ENCODE measurements at regions not wholly inside any gene's neighbourhood (a gene's known extent, or its start where the extent isn't known, plus 50 kb on each side); places are given as distances from the start of the nearest gene placed in this dataset.
A peak's percentile ranks its signal among the peaks of the same experiment; 100 is the strongest.
"Not testable (repeated sequence)": the region's sequence is repeated elsewhere in the genome, so short reads cannot be mapped to it uniquely, and the experiment has no call there.

GRCh38 chr15:22254409-22255045, 174.2 kb downstream of the OR4M2 start:
- ATAC-seq (ENCODE audit: poor library complexity); DNase-seq; intact Hi-C loops (cut with DNase I): not testable (repeated sequence)

DNA sequence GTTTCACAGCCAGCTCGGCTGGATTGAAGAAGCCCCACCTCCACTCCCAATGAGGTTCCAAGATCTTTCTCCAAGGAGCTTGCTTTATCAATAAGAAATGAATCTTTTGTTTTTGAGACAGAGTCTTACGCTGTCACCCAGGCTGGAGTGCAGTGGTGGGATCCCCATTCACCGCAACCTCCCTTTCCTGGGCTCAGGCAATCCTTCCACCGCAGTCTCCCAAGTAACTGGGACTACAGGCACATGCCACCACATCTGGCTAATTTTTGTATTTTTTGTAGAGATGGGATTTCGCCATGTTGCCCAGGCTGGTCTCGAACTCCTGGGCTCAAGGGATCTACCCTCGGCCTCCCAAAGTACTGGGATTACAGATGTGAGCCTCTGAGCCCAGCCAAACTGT, 175.3 kb downstream of the OR4M2 start:
- ATAC-seq (ENCODE audit: poor library complexity); intact Hi-C loops (cut with DNase I); DNase-seq: not testable (repeated sequence)

DNA sequence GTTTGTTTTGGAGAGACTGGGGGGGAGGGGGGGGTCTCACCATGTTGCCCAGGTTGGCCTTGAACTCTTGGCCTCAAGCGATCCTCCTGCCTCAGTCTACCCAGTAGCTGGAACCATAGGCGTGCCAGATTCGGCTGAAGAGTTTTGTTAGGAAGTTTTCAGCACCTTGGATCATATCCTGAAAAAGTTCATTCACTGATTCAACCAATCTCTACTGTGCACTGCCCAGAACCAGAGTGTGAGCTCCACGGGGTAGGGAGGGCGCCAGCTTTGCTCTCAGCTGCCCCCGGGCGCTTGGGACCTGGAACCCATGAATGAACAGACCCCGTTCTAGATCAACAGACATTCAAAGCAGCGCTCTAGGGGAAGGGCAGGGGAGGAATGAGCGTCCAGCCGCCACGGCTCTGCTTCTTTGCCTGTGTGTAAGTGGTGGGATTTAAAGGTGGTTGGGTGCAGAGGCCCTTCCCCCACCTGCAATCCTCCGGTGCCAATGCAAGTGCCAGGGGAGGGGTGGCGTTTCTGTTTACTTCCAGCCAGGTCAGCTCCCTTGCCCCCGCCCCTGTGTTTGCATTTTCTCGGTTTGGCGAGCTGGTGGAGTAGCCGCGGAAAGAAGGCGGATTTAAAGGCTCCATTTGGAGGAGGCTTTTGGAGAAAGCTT, 176.2 kb downstream of the OR4M2 start:
- intact Hi-C loops (cut with DNase I); ATAC-seq (ENCODE audit: poor library complexity); DNase-seq: not testable (repeated sequence)

- DNase-seq (no peak), ATAC-seq (ENCODE audit: poor library complexity) (no peak)
- intact Hi-C loops (cut with DNase I) = no loop called here
These were observed 177.0 kb downstream of the OR4M2 start for GRCh38 chr15:22257047-22258008.

GRCh38 chr15:22258009-22258397, 177.7 kb downstream of the OR4M2 start:
- DNase-seq (no peak), ATAC-seq (ENCODE audit: poor library complexity) (no peak)
- intact Hi-C loops (cut with DNase I) = no loop called here

GRCh38 chr15:22258398-22259150, 178.2 kb downstream of the OR4M2 start:
- DNase-seq = no peak
- intact Hi-C loops (cut with DNase I) = no loop called here
- ATAC-seq (ENCODE audit: poor library complexity) = no peak

DNA sequence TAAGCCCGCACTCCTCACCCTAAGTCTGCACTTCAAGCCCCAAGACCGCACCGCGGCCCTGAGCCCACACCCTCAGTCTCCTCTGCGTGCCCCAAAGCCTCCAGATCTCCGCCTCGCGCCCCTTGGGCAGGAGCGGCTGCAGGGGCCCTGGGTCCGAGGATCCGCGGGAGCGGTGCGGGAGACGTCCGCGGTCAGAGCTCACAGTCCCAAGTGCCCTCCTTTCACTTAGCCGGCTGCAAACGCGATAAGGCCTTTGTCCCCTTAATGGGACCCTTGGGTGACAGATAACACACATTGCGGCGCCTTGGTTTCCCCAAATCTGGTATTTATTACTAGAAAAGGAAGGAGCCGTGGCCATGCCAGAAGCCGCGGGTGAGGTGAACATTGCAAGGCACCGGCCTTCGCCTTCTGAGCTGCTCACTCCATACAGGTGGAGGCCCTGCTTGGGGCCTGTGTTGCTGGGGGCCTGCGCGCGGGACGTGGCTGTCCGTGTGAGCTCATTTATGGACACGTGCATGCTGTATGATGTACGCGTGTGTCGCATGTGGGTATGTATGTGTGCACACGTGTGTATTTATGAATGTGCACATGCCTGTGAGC, 178.9 kb downstream of the OR4M2 start:
- DNase-seq; intact Hi-C loops (cut with DNase I); ATAC-seq (ENCODE audit: poor library complexity): not testable (repeated sequence)

- ATAC-seq (ENCODE audit: poor library complexity) (no peak), DNase-seq (no peak)
- intact Hi-C loops (cut with DNase I) = no loop called here
These were observed 179.6 kb downstream of the OR4M2 start for GRCh38 chr15:22259881-22260421.

GRCh38 chr15:22262613-22263020, 182.3 kb downstream of the OR4M2 start:
- ATAC-seq (ENCODE audit: poor library complexity) = peak; percentile 19
- peak; percentile 67 for DNase-seq
- intact Hi-C loops (cut with DNase I) = no loop called here

GRCh38 chr15:22263738-22264137, 183.4 kb downstream of the OR4M2 start:
- ATAC-seq (ENCODE audit: poor library complexity) (peak; percentile 77), DNase-seq (no peak)
- intact Hi-C loops (cut with DNase I) = no loop called here

DNA sequence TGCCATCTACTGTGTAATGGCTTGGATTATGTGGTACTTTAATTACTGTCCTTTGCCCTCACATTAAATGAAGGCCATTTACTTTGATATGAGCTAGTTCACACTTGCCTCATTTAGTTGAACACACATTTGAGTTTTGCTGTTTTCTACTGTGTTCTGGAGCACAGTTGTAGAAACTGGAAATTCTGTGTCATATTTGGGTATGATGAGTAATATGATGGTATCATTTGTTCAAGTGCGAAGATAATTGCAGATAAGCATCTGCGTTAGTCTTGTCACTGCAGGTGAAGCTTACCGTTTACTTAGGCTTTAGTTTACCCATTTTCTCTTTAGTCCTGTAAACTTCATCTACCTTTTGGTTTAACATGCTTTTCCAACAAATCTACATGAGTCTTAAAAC, 183.9 kb downstream of the OR4M2 start:
- DNase-seq; ATAC-seq (ENCODE audit: poor library complexity); intact Hi-C loops (cut with DNase I): not testable (repeated sequence)

DNA sequence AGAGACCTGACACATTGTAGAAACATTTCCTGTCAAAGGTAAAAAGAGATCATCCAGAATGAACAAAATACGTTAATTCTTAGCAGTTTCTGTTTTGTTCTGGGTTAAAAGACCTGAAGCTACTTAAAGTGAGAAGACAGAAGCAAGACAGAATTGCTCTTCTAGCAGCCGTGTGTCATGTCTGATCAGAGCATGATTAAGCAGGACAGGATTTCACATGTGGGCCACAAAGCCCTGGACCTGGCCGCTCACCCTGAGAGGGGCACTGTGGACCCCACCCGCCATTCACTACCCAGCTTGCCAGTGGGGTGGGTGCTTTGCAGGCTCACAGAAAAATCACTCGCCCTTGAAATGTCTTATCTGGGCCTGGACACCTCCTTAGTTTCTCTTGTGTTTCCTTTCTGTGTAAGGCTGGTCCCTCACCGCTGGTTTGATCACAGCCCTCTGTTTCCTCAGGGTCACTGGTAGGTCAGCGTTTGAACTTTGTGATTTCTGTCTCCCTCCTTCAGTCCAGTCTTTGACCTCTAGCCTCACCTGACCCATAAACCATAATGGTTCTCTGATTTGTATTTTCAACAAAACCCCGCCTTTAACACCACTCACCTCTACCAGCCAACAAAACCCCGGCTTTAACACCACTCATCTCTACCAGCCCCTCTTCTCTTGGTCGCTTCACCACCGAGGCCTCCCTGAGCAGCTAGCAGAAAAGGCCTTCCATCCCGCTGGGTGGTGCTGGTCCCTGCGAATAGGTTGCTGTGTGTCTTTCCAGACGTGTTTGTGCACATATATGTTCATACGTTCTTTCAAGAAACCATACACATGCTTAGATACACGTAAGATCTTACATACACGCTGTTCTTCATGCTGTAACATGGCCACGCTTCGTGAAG, 185.0 kb downstream of the OR4M2 start:
- DNase-seq (no peak), ATAC-seq (ENCODE audit: poor library complexity) (no peak)
- intact Hi-C loops (cut with DNase I) = no loop called here

GRCh38 chr15:22265970-22266369, 185.6 kb downstream of the OR4M2 start:
- DNase-seq = no peak
- ATAC-seq (ENCODE audit: poor library complexity) = no peak
- intact Hi-C loops (cut with DNase I) = no loop called here

- ATAC-seq (ENCODE audit: poor library complexity) (no peak), DNase-seq (no peak)
- intact Hi-C loops (cut with DNase I) = no loop called here
These were observed 187.4 kb downstream of the OR4M2 start for GRCh38 chr15:22267761-22268160.

DNA sequence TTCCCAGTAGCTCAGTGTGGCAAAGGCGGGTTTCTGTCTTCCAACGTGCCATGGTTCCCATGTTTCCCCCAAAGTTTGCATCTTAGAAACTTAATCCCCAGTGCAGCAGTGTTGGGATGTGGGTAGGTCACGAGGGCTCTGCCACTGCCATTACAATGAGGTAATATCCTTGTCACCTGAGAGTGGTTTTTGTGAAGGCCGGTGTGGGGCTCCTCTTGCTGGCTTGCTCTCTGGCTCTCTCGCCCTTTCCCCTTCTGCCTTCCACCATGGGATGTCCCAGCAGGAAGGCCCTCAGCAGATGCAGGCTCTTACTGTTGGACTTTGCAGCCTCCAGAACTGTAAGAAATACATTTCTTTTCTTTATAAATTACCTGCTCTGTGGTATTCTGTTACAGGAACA, 187.9 kb downstream of the OR4M2 start:
- intact Hi-C loops (cut with DNase I); ATAC-seq (ENCODE audit: poor library complexity); DNase-seq: not testable (repeated sequence)

DNA sequence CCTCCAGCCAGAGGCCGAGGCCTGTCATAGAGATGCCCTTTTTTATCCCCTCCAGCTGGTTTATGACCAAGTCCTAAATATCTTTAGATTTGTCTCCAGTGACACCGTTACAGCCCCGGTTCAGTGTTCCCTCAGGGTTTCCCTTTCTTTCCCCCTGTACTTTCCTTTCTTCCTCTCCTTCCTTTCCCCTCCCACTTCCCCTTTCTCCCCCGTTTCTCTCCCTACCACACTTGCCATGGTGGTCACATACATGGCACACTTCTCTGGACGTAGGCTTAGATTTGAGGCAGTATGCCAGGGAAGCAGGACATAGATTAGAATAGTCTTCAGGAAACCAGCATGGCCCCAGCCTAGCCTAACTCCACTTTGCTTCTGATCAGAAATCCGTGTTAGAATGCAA, 188.3 kb downstream of the OR4M2 start:
- DNase-seq; ATAC-seq (ENCODE audit: poor library complexity); intact Hi-C loops (cut with DNase I): not testable (repeated sequence)
